Right cardiac atrium (tissue), 5 donors: ENCODE measurements at regions not wholly inside any gene's neighbourhood (a gene's known extent, or its start where the extent isn't known, plus 50 kb on each side); places are given as distances from the start of the nearest gene placed in this dataset.

Experiments
- ATAC-seq, 2 donors: fragments of 200-7000 bp; cut with Tn5 transposase; one replicate each; pipeline versions ENCODE4 v1.8.0 to v1.9.1; 2020; ENCODE audit warnings: moderate library complexity in 2 of 2, mild to moderate bottlenecking in 1 of 2
- DNase-seq, 3 donors: peaks; one replicate each; pipeline ENCODE4 v3.0.0-alpha.2; 2020
- H3K27ac ChIP-seq: one replicate; pipeline ENCODE4 v1.5.1; 2013; ENCODE audit warnings: mild to moderate bottlenecking, low read length, control low read depth, moderate library complexity
- H3K27me3 ChIP-seq: one replicate; pipeline ENCODE4 v1.6.1; 2013; ENCODE audit not compliant: control insufficient read depth, insufficient read depth
- H3K4me1 ChIP-seq: one replicate; pipeline ENCODE4 v1.6.1; 2013; ENCODE audit warnings: low read length; ENCODE audit not compliant: control insufficient read depth, insufficient read depth
- H3K4me3 ChIP-seq: one replicate; pipeline ENCODE4 v1.5.1; 2013; ENCODE audit warnings: low read length, control low read depth
- H3K9me3 ChIP-seq: one replicate; pipeline ENCODE4 v1.6.1; 2013; ENCODE audit warnings: low read length; ENCODE audit not compliant: control insufficient read depth
- WGBS: extraction: QIAGEN DNeasy Blood & Tissue Kit; methylation state at CpG from one replicate; pipeline ENCODE4 v1.1.7; 2013; 5-methylcytosine and 5-hydroxymethylcytosine counted together
- intact Hi-C, 4 donors: fragments of 100-400 bp; cut with DNase I; formaldehyde crosslinking; loops; one replicate each; pipeline versions ENCODE4 v1.11.0 to v1.14.0; 2022 to 2023
- donor health status: healthy with polysubstance abuse.
- donor health status: DM: no; HTN: yes; CAD: no.
- donor health status: DM: no; HTN: no; CAD: no.
- donor health status: DM: no; HTN: yes; CAD: no; lungs with severe emphysema.
- donor health status: DM: yes; HTN: yes; CAD: no.

- DNase-seq (no peak), ATAC-seq (no peak)
- Histone ChIP-seq H3K9me3 (no peaks in the 10 kb centered on the region), H3K27me3 (no peaks in the 10 kb centered on the region), H3K27ac (no peak overlapping the region), H3K4me3 (no peak overlapping the region), H3K4me1 (no peaks in the 10 kb centered on the region)
- intact Hi-C loops = no loop called here
- 48% methylated on average over 2 of the region's 2 CpGs for WGBS
These were observed 650.8 kb upstream of the FAM241A start for GRCh38 chr4:111494471-111494870.

GRCh38 chr4:111494971-111495370 is 650.3 kb upstream of the FAM241A start:
- no peaks in the 10 kb centered on the region for H3K27me3 ChIP-seq
- 27% methylated on average over 1 of the region's 1 CpG for WGBS
- no peak overlapping the region for H3K27ac ChIP-seq
- no peaks in the 10 kb centered on the region for H3K9me3 ChIP-seq
- DNase-seq (no peak), ATAC-seq (no peak)
- no peak overlapping the region for H3K4me3 ChIP-seq
- intact Hi-C loops = no loop called here
- H3K4me1 ChIP-seq = no peaks in the 10 kb centered on the region

- no peak overlapping the region for H3K4me3 ChIP-seq
- H3K27me3 ChIP-seq = no peaks in the 10 kb centered on the region
- DNase-seq (no peak), ATAC-seq (no peak)
- H3K9me3 ChIP-seq = no peaks in the 10 kb centered on the region
- H3K4me1 ChIP-seq = no peaks in the 10 kb centered on the region
- WGBS = 41% methylated on average over 3 of the region's 3 CpGs
- no peak overlapping the region for H3K27ac ChIP-seq
- intact Hi-C loops = no loop called here
These were observed 646.0 kb upstream of the FAM241A start for GRCh38 chr4:111499291-111499690.

GRCh38 chr4:111499706-111500105 is 645.5 kb upstream of the FAM241A start:
- DNase-seq (no peak), ATAC-seq (no peak)
- Histone ChIP-seq H3K9me3 (no peaks in the 10 kb centered on the region), H3K4me1 (no peaks in the 10 kb centered on the region), H3K4me3 (no peak overlapping the region), H3K27me3 (no peaks in the 10 kb centered on the region), H3K27ac (no peak overlapping the region)
- WGBS = 58% methylated on average over 1 of the region's 1 CpG
- intact Hi-C loops = no loop called here

- WGBS = 75% methylated on average over 3 of the region's 3 CpGs
- no peaks in the 10 kb centered on the region for H3K27me3 ChIP-seq
- ATAC-seq (no peak), DNase-seq (no peak)
- H3K9me3 ChIP-seq = no peaks in the 10 kb centered on the region
- intact Hi-C loops = no loop called here
- no peak overlapping the region for H3K27ac ChIP-seq
- no peaks in the 10 kb centered on the region for H3K4me1 ChIP-seq
- no peak overlapping the region for H3K4me3 ChIP-seq
These were observed 644.4 kb upstream of the FAM241A start for GRCh38 chr4:111500858-111501257.

DNA sequence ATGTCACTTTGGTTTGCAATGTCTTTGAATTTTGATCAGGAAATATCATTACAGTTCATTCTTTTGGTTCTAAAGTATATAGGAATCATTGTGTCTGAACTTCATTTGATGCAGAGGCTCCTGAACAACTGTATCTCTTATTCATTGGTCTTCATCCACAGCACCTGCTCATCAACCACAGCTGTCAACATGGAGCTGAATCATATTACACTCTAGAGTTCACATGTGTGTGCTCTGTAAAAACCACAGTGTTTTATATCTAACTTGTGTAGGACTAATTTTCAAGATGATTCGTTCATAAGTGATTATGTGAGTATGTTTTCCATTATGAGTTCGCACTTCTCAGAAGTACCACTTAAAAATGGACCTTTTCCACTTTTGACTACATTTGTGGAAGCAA is 643.3 kb upstream of the FAM241A start:
- no peak overlapping the region for H3K4me3 ChIP-seq
- 74% methylated on average over 2 of the region's 2 CpGs for WGBS
- intact Hi-C loops = no loop called here
- ATAC-seq (no peak), DNase-seq (no peak)
- no peaks in the 10 kb centered on the region for H3K27me3 ChIP-seq
- no peaks in the 10 kb centered on the region for H3K9me3 ChIP-seq
- no peak overlapping the region for H3K27ac ChIP-seq
- no peaks in the 10 kb centered on the region for H3K4me1 ChIP-seq

- Histone ChIP-seq H3K4me3 (no peak overlapping the region), H3K9me3 (no peaks in the 10 kb centered on the region), H3K27ac (no peak overlapping the region), H3K27me3 (no peaks in the 10 kb centered on the region), H3K4me1 (no peaks in the 10 kb centered on the region)
- WGBS = 79% methylated on average over 2 of the region's 2 CpGs
- intact Hi-C loops = no loop called here
- ATAC-seq (no peak), DNase-seq (no peak)
These were observed 642.6 kb upstream of the FAM241A start for GRCh38 chr4:111502626-111503025.

- DNase-seq (no peak), ATAC-seq (no peak)
- intact Hi-C loops = no loop called here
- Histone ChIP-seq H3K27me3 (no peaks in the 10 kb centered on the region), H3K27ac (no peak overlapping the region), H3K4me3 (no peak overlapping the region), H3K4me1 (no peaks in the 10 kb centered on the region), H3K9me3 (no peaks in the 10 kb centered on the region)
- 73% methylated on average over 2 of the region's 2 CpGs for WGBS
These were observed 638.5 kb upstream of the FAM241A start for GRCh38 chr4:111506706-111507105.

GRCh38 chr4:111510535-111510934 is 634.7 kb upstream of the FAM241A start:
- H3K27ac ChIP-seq = no peak overlapping the region
- H3K9me3 ChIP-seq = no peaks in the 10 kb centered on the region
- intact Hi-C loops = no loop called here
- DNase-seq (no peak), ATAC-seq (no peak)
- H3K4me1 ChIP-seq = no peaks in the 10 kb centered on the region
- no peak overlapping the region for H3K4me3 ChIP-seq
- no peaks in the 10 kb centered on the region for H3K27me3 ChIP-seq

DNA sequence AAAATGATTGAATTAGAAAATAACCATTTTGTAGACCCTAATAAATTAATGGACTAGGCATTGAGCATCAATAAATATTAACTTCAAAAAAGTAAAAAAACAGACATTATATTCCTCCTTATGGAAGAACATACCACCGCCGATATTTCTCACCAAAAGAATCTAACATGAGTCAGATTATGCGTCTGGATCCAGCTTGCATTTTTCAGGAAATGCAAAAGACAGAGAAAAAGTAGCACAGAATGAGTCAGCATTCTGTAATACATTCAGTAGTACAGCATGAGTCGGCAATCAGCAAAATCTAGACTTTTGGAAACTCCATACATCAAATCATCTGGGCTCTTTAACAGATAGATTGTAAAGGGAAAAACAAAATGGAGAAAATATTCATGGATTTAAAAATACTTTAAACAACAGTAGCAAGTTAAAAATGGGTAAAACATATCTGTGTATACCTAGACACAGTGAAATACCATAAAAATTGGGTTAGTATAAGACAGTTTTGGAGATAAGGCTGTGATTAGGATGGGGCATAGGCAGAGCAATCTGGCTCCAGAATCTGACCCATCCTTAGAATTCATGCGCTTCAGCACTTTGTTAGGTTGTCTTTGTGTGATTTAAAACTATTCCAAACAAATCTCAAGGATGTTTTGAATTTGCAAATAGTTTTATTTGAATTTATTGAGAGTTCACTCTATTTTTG is 633.0 kb upstream of the FAM241A start:
- intact Hi-C loops = no loop called here
- DNase-seq (no peak), ATAC-seq (no peak)
- H3K27ac ChIP-seq = no peak overlapping the region
- no peaks in the 10 kb centered on the region for H3K27me3 ChIP-seq
- H3K4me3 ChIP-seq = no peak overlapping the region
- 63% methylated on average over 5 of the region's 5 CpGs for WGBS
- H3K4me1 ChIP-seq = no peaks in the 10 kb centered on the region
- no peaks in the 10 kb centered on the region for H3K9me3 ChIP-seq

DNA sequence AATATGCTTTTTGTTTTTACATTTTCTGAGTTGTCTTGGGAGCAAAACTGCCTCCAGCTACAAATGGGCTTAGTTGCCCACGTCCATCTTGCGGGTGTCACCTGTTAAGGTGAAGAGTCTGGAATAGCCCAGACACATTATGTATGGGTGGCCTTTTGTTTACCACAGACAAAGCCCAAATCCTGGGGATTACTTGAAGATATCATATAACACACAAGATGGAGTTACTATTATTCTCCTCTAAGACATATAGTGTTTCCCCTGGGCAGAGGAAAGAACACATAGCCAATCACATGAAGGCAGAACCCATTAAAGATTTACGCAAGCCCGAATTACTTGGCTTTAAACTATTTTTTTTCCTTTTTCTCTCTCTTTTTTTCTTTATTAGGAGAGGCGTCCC is 625.6 kb upstream of the FAM241A start:
- Histone ChIP-seq H3K9me3 (no peaks in the 10 kb centered on the region), H3K27ac (no peak overlapping the region), H3K27me3 (no peaks in the 10 kb centered on the region), H3K4me3 (no peak overlapping the region), H3K4me1 (no peaks in the 10 kb centered on the region)
- 84% methylated on average over 5 of the region's 5 CpGs for WGBS
- intact Hi-C loops = no loop called here
- DNase-seq (no peak), ATAC-seq (no peak)

GRCh38 chr4:111530446-111530845 is 614.8 kb upstream of the FAM241A start:
- no peak overlapping the region for H3K27ac ChIP-seq
- H3K4me1 ChIP-seq = no peaks in the 10 kb centered on the region
- WGBS = 63% methylated on average over 2 of the region's 2 CpGs
- intact Hi-C loops = no loop called here
- H3K27me3 ChIP-seq = no peaks in the 10 kb centered on the region
- no peaks in the 10 kb centered on the region for H3K9me3 ChIP-seq
- DNase-seq = no peak
- no peak for ATAC-seq
- no peak overlapping the region for H3K4me3 ChIP-seq
